Endothelial cell of umbilical vein (primary cell): ENCODE measurements at regions not wholly inside any gene's neighbourhood (a gene's known extent, or its start where the extent isn't known, plus 50 kb on each side); places are given as distances from the start of the nearest gene placed in this dataset.

Experiments
- BruUV-seq: library from RNA; stranded (reverse); fragments of 400-500 nt; replicated peaks from 2 replicates; lab custom pipeline; 2021; lab: Mats Ljungman, UMichigan
- CTCF ChIA-PET: fragments of 300-600, 350-600 bp; sonication (Branson Sonifier 250); formaldehyde crosslinking; loops from one replicate; lab custom pipeline; 2021; ENCODE audit warnings: antibody characterized with exemption, inconsistent platforms; lab: Charles Lee
- POLR2A ChIA-PET: fragments of 300-600, 350-600 bp; sonication (Branson Sonifier 250); formaldehyde crosslinking; loops from one replicate; lab custom pipeline; 2021; ENCODE audit warnings: antibody characterized with exemption, inconsistent platforms; lab: Charles Lee
- DNase-seq: peaks from one replicate; pipeline ENCODE4 v3.0.0-alpha.2; 2011; ENCODE audit warnings: low read depth, low spot score
- FAIRE-seq: peaks from 2 replicates; lab custom pipeline; 2011; peaks lifted over from hg19 to GRCh38; lab: Jason Lieb, UNC
- H2AFZ ChIP-seq: 2 replicates; pipeline ENCODE4 v1.6.0; 2012; ENCODE audit warnings: low read depth, low read length, control low read depth, inconsistent platforms
- H3K27ac ChIP-seq: 2 replicates; pipeline ENCODE4 v1.5.1; 2011; ENCODE audit warnings: low read depth, mild to moderate bottlenecking, control low read depth, low read length, moderate library complexity; ENCODE audit not compliant: insufficient read depth
- H3K27me3 ChIP-seq, 2 experiments: 2 replicates each; pipeline versions ENCODE4 v1.6.0 to v1.6.1; 2011; ENCODE audit warnings: low read length in 2 of 2, mixed read lengths in 1 of 2; ENCODE audit not compliant: control insufficient read depth in 2 of 2, insufficient read depth in 2 of 2
- H3K36me3 ChIP-seq, 2 experiments: 2 replicates in 1 of 2; 3 replicates in 1 of 2; pipeline ENCODE4 v1.5.1; 2011; ENCODE audit warnings: low read length in 2 of 2, mild to moderate bottlenecking in 1 of 2, moderate library complexity in 1 of 2; ENCODE audit not compliant: control insufficient read depth in 2 of 2, insufficient read depth in 2 of 2; ENCODE audit errors: extremely low read depth in 1 of 2
- H3K4me1 ChIP-seq: 3 replicates; pipeline ENCODE4 v1.5.1; 2011; ENCODE audit warnings: mild to moderate bottlenecking, low read length; ENCODE audit not compliant: control insufficient read depth, insufficient read depth; ENCODE audit errors: extremely low read depth
- H3K4me2 ChIP-seq: 2 replicates; pipeline ENCODE4 v1.6.1; 2011; ENCODE audit warnings: low read length, control low read depth, mixed read lengths; ENCODE audit not compliant: insufficient read depth
- H3K4me3 ChIP-seq, 3 experiments: fragments of 200-600 bp in 1 of 3; sonication (generic), shearing (Covaris generic) in 1 of 3; replicated peaks in 1 of 3; 2 replicates each; pipeline ENCODE4 v1.5.1; 2011 to 2016; ENCODE audit warnings: control low read depth in 3 of 3, low read length in 3 of 3, mild to moderate bottlenecking in 2 of 3, inconsistent platforms in 1 of 3, low read depth in 1 of 3, moderate library complexity in 1 of 3; ENCODE audit not compliant: insufficient read depth in 1 of 3
- H3K79me2 ChIP-seq: 2 replicates; pipeline ENCODE4 v1.6.0; 2012; ENCODE audit warnings: low read length, inconsistent platforms; ENCODE audit not compliant: control insufficient read depth, insufficient read depth
- H3K9ac ChIP-seq: replicated peaks from 2 replicates; pipeline ENCODE3; 2011; ENCODE audit warnings: low read length, control low read depth; ENCODE audit not compliant: insufficient read depth; ENCODE audit errors: extremely low read depth
- H3K9me1 ChIP-seq: replicated peaks from 3 replicates; pipeline ENCODE4 v1.6.0; 2011; ENCODE audit warnings: mild to moderate bottlenecking, low read length; ENCODE audit not compliant: control insufficient read depth, insufficient read depth; ENCODE audit errors: extremely low read depth
- H3K9me3 ChIP-seq: replicated peaks from 2 replicates; pipeline ENCODE4 v1.5.1; 2012; ENCODE audit warnings: low read length, inconsistent platforms; ENCODE audit not compliant: control insufficient read depth, insufficient read depth
- H4K20me1 ChIP-seq: replicated peaks from 2 replicates; pipeline ENCODE3; 2011; ENCODE audit warnings: mild to moderate bottlenecking, low read length; ENCODE audit not compliant: control insufficient read depth, insufficient read depth; ENCODE audit errors: extremely low read depth
- CTCF ChIP-seq, 2 donors: IDR thresholded peaks; 1 replicate in 1 of 2; 2 replicates in 1 of 2; pipeline ENCODE4 v1.5.1; 2011; ENCODE audit warnings: low read length in 2 of 2, mild to moderate bottlenecking in 2 of 2, moderate library complexity in 2 of 2, control low read depth in 1 of 2, inconsistent platforms in 1 of 2, low read depth in 1 of 2; ENCODE audit not compliant: insufficient read depth in 1 of 2; ENCODE audit errors: extremely low read depth in 1 of 2
- EZH2 ChIP-seq: IDR thresholded peaks from 2 replicates; pipeline ENCODE4 v1.6.1; 2012; ENCODE audit warnings: borderline replicate concordance, low read depth, mild to moderate bottlenecking, moderate library complexity, low read length, inconsistent platforms; ENCODE audit not compliant: severe bottlenecking
- FOS ChIP-seq: IDR thresholded peaks from 2 replicates; pipeline ENCODE4 v1.6.1; 2011; ENCODE audit warnings: mild to moderate bottlenecking, low read length, moderate library complexity, borderline replicate concordance; ENCODE audit not compliant: insufficient read depth
- GATA2 ChIP-seq: IDR thresholded peaks from 2 replicates; pipeline ENCODE4 v1.7.0; 2011; ENCODE audit warnings: low read depth, mild to moderate bottlenecking, moderate library complexity, mixed read lengths, low read length; ENCODE audit not compliant: insufficient read length, insufficient read depth
- JUN ChIP-seq: IDR thresholded peaks from 2 replicates; pipeline ENCODE4 v1.6.1; 2011; ENCODE audit warnings: borderline replicate concordance, low read depth; ENCODE audit not compliant: insufficient read length, insufficient read depth
- MAX ChIP-seq: IDR thresholded peaks from 2 replicates; pipeline ENCODE4 v1.6.1; 2011; ENCODE audit not compliant: insufficient read depth, insufficient read length
- MYC ChIP-seq: IDR thresholded peaks from one replicate; pipeline ENCODE4 v1.6.1; 2011; ENCODE audit warnings: mild to moderate bottlenecking, low read depth, low read length
- POLR2A ChIP-seq: IDR thresholded peaks from 2 replicates; pipeline ENCODE4 v1.6.1; 2012; ENCODE audit warnings: low read depth, mild to moderate bottlenecking, control low read depth, low read length
- POLR2AphosphoS5 ChIP-seq: IDR thresholded peaks from 2 replicates; pipeline ENCODE4 v1.6.1; 2012; ENCODE audit warnings: low read depth, mild to moderate bottlenecking, control low read depth, low read length, moderate library complexity; ENCODE audit not compliant: insufficient read depth
- dilution Hi-C: fragments of 300-500 bp; cut with MboI; formaldehyde crosslinking; loops from one replicate; pipeline ENCODE4 v1.15.0; 2019; ENCODE audit warnings: low sequenced_read_pairs; ENCODE audit not compliant: extremely low pct_ligation_motif_present
- intact Hi-C: fragments of 100-400 bp; cut with micrococcal nuclease; formaldehyde crosslinking; loops from one replicate; pipeline ENCODE4 v1.10.0; 2022

- DNase-seq (no peak), FAIRE-seq (no peak)
- no peak overlapping the region for H3K9ac ChIP-seq
- H3K9me3 ChIP-seq: no peaks in the 10 kb centered on the region
- no TSS peak for BruUV-seq
- H3K4me3 ChIP-seq: no peak overlapping the region
- no peaks in the 10 kb centered on the region for H4K20me1 ChIP-seq
- H2AFZ ChIP-seq: no peak overlapping the region
- no peak overlapping the region for H3K27ac ChIP-seq
- TF ChIP-seq POLR2AphosphoS5 (no peak), JUN (no peak), POLR2A (no peak), EZH2 (no peak), GATA2 (no peak), MAX (no peak), CTCF (IDR thresholded peaks at IDR 0.05; ENCODE audit: extremely low read depth in 1 of 2, insufficient read depth in 1 of 2, low read depth in 1 of 2, low read length in 2 of 2) (no peak), MYC (no peak), FOS (no peak)
- CTCF ChIA-PET: interaction anchor here (1.5 kb wide), 1 partner anchor 12 kb away, joined by 3 read pairs; no protein-coding TSS in a partner anchor
- H3K79me2 ChIP-seq: no peaks in the 10 kb centered on the region
- POLR2A ChIA-PET: no interaction called here
- H3K9me1 ChIP-seq: no peaks in the 10 kb centered on the region
- dilution Hi-C loops: no loop called here
- no peaks in the 10 kb centered on the region for H3K4me1 ChIP-seq
- no peak overlapping the region for H3K4me2 ChIP-seq
- H3K27me3 ChIP-seq: no peaks in the 10 kb centered on the region
- H3K36me3 ChIP-seq: no peaks in the 10 kb centered on the region
- intact Hi-C loops: no loop called here
Observed at GRCh38 chr15:96172417-96172816, 158.1 kb upstream of the NR2F2 start.
